Brain microvascular endothelial cell (primary cell): ENCODE measurements at regions not wholly inside any gene's neighbourhood (a gene's known extent, or its start where the extent isn't known, plus 50 kb on each side); places are given as distances from the start of the nearest gene placed in this dataset.

Source experiments
- DNase-seq: peaks from one replicate; pipeline ENCODE4 v3.0.0-alpha.2; 2020
- H3K27ac ChIP-seq: fragments of 250-450 bp; sonication (Bioruptor Pico); 2 replicates; pipeline ENCODE4 v1.5.1; 2020; ENCODE audit warnings: mild to moderate bottlenecking, moderate library complexity
- H3K27me3 ChIP-seq: fragments of 250-450 bp; sonication (Bioruptor Pico); replicated peaks from 2 replicates; pipeline ENCODE4 v1.5.1; 2020; ENCODE audit warnings: mild to moderate bottlenecking
- H3K36me3 ChIP-seq: fragments of 250-450 bp; sonication (Bioruptor Pico); replicated peaks from 2 replicates; pipeline ENCODE4 v1.5.1; 2020; ENCODE audit warnings: mild to moderate bottlenecking
- H3K4me3 ChIP-seq: 2 replicates; pipeline ENCODE4 v1.5.1; 2011; ENCODE audit warnings: low read depth, mild to moderate bottlenecking, control low read depth, low read length, moderate library complexity
- CTCF ChIP-seq: IDR thresholded peaks from 2 replicates; pipeline ENCODE4 v1.5.1; 2011; ENCODE audit warnings: low read depth, mild to moderate bottlenecking, moderate library complexity, low read length, control low read depth, inconsistent platforms; ENCODE audit errors: missing control alignments
- in situ Hi-C: cut with HindIII; loops from 2 replicates; pipeline ENCODE4 v1.10.0; 2017; ENCODE audit warnings: low sequenced_read_pairs, low pct_ligation_motif_present

- Histone ChIP-seq H3K27me3 (no peaks in the 10 kb centered on the region), H3K27ac (no peak overlapping the region), H3K4me3 (no peak overlapping the region), H3K36me3 (no peaks in the 10 kb centered on the region)
- in situ Hi-C loops = no loop called here
- no peak for TF ChIP-seq CTCF
- no peak for DNase-seq
These were observed 240.3 kb upstream of the KLF6 start for GRCh38 chr10:4025339-4025738.

GRCh38 chr10:4024516-4025245 lies 239.7 kb upstream of the KLF6 start:
- DNase-seq = no peak
- no peak overlapping the region for H3K27ac ChIP-seq
- no peaks in the 10 kb centered on the region for H3K36me3 ChIP-seq
- TF ChIP-seq CTCF = no peak
- no peaks in the 10 kb centered on the region for H3K27me3 ChIP-seq
- in situ Hi-C loops = no loop called here
- no peak overlapping the region for H3K4me3 ChIP-seq

- in situ Hi-C loops = no loop called here
- no peak for TF ChIP-seq CTCF
These were observed 239.0 kb upstream of the KLF6 start for GRCh38 chr10:4024027-4024426.

GRCh38 chr10:4022473-4022872 lies 237.5 kb upstream of the KLF6 start:
- H3K36me3 ChIP-seq = no peaks in the 10 kb centered on the region
- H3K27ac ChIP-seq = no peak overlapping the region
- no peaks in the 10 kb centered on the region for H3K27me3 ChIP-seq
- no peak for DNase-seq
- no peak overlapping the region for H3K4me3 ChIP-seq
- TF ChIP-seq CTCF = no peak
- in situ Hi-C loops = no loop called here

More at GRCh38 chr10:4024027-4024426, 239.0 kb upstream of the KLF6 start:
- Histone ChIP-seq H3K27ac (no peak overlapping the region), H3K36me3 (no peaks in the 10 kb centered on the region), H3K27me3 (no peaks in the 10 kb centered on the region), H3K4me3 (no peak overlapping the region)
- DNase-seq = peak; percentile 67

GRCh38 chr10:4020631-4021030 lies 235.6 kb upstream of the KLF6 start:
- in situ Hi-C loops = no loop called here
- Histone ChIP-seq H3K36me3 (no peaks in the 10 kb centered on the region), H3K27me3 (no peaks in the 10 kb centered on the region), H3K4me3 (no peak overlapping the region), H3K27ac (no peak overlapping the region)
- no peak for DNase-seq
- no peak for TF ChIP-seq CTCF

GRCh38 chr10:4018054-4018511 lies 233.1 kb upstream of the KLF6 start:
- no peak for DNase-seq
- no peaks in the 10 kb centered on the region for H3K36me3 ChIP-seq
- in situ Hi-C loops = no loop called here
- no peak overlapping the region for H3K27ac ChIP-seq
- TF ChIP-seq CTCF = no peak
- no peaks in the 10 kb centered on the region for H3K27me3 ChIP-seq
- no peak overlapping the region for H3K4me3 ChIP-seq
